Loucy (cell line): ENCODE measurements at regions not wholly inside any gene's neighbourhood (a gene's known extent, or its start where the extent isn't known, plus 50 kb on each side); places are given as distances from the start of the nearest gene placed in this dataset.

ENCODE experiments used
- CTCF ChIP-seq: fragments of 200-600 bp; sonication (generic); conservative IDR thresholded peaks from 2 replicates; pipeline ENCODE4 v1.5.1; 2014; ENCODE audit warnings: mild to moderate bottlenecking, antibody characterized with exemption, low read length
- EZH2phosphoT487 ChIP-seq: fragments of 200-600 bp; IDR thresholded peaks from 2 replicates; pipeline ENCODE4 v1.6.1; 2018; ENCODE audit warnings: antibody characterized with exemption, mild to moderate bottlenecking, moderate library complexity, borderline replicate concordance

DNA sequence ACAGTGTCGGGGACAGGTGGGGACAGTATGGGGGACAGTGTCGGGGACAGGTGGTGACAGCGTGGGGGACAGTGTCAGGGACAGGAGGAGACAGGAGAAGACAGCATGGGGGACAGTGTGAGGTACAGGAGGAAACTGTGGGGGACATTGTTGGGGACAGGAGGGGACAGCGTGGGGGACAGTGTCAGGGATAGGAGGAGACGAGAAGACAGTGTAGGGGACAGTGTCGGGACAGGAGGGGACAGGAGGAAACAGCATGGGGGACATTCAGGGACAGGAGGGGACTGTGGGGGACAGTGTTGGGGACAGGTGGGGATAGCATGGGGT is 139.5 kb downstream of the TMEM121 start:
- TF ChIP-seq CTCF (no peak), EZH2phosphoT487 (no peak)
